Activated CD4-positive, alpha-beta T cell treated with anti-CD3 and anti-CD28 coated beads, Interleukin-2, amount 50 U/mL, for 16 hours (primary cell): ENCODE measurements at regions not wholly inside any gene's neighbourhood (a gene's known extent, or its start where the extent isn't known, plus 50 kb on each side); places are given as distances from the start of the nearest gene placed in this dataset.
"Not testable (repeated sequence)": the region's sequence is repeated elsewhere in the genome, so short reads cannot be mapped to it uniquely, and the experiment has no call there.

Experiments
- DNase-seq: peaks from one replicate; pipeline ENCODE4 v3.0.0-alpha.2; 2020

GRCh38 chr2:156003780-156004179 lies 328.7 kb downstream of the NR4A2 start:
- no peak for DNase-seq

- no peak for DNase-seq
These were observed 330.7 kb downstream of the NR4A2 start for GRCh38 chr2:156001851-156002250.

GRCh38 chr2:155997538-155997937 lies 335.0 kb downstream of the NR4A2 start:
- no peak for DNase-seq

- no peak for DNase-seq
These were observed 338.2 kb downstream of the NR4A2 start for GRCh38 chr2:155994315-155994714.

GRCh38 chr2:155983845-155984244 lies 348.7 kb downstream of the NR4A2 start:
- no peak for DNase-seq

GRCh38 chr2:155982135-155982534 lies 350.4 kb downstream of the NR4A2 start:
- no peak for DNase-seq

GRCh38 chr2:155980941-155981560 lies 351.5 kb downstream of the NR4A2 start:
- DNase-seq = no peak

GRCh38 chr2:155975734-155976133 lies 356.8 kb downstream of the NR4A2 start:
- DNase-seq = no peak

- DNase-seq = no peak
These were observed 359.6 kb downstream of the NR4A2 start for GRCh38 chr2:155972916-155973315.

GRCh38 chr2:155966064-155966471 lies 366.5 kb downstream of the NR4A2 start:
- not testable (repeated sequence) for DNase-seq

- DNase-seq = no peak
These were observed 367.0 kb downstream of the NR4A2 start for GRCh38 chr2:155965415-155966063.

- DNase-seq = no peak
These were observed 370.9 kb downstream of the NR4A2 start for GRCh38 chr2:155961641-155962040.

- no peak for DNase-seq
These were observed 373.7 kb downstream of the NR4A2 start for GRCh38 chr2:155958834-155959233.

- DNase-seq = no peak
These were observed 385.5 kb downstream of the NR4A2 start for GRCh38 chr2:155947069-155947468.

GRCh38 chr2:155944218-155944617 lies 388.3 kb downstream of the NR4A2 start:
- DNase-seq = no peak

GRCh38 chr2:155930312-155930711 lies 402.2 kb downstream of the NR4A2 start:
- DNase-seq = no peak

- DNase-seq = no peak
These were observed 415.1 kb downstream of the NR4A2 start for GRCh38 chr2:155917380-155917779.

- no peak for DNase-seq
These were observed 419.2 kb downstream of the NR4A2 start for GRCh38 chr2:155913356-155913755.

- no peak for DNase-seq
These were observed 424.0 kb downstream of the NR4A2 start for GRCh38 chr2:155908567-155908966.

GRCh38 chr2:155907211-155907610 lies 425.3 kb downstream of the NR4A2 start:
- no peak for DNase-seq

- DNase-seq = no peak
These were observed 426.9 kb downstream of the NR4A2 start for GRCh38 chr2:155905657-155906056.

GRCh38 chr2:155904720-155905119 lies 427.8 kb downstream of the NR4A2 start:
- DNase-seq = no peak

- no peak for DNase-seq
These were observed 429.9 kb downstream of the NR4A2 start for GRCh38 chr2:155902635-155903034.

GRCh38 chr2:155895016-155895415 lies 437.5 kb downstream of the NR4A2 start:
- DNase-seq = no peak

- DNase-seq = not testable (repeated sequence)
These were observed 452.1 kb downstream of the NR4A2 start for GRCh38 chr2:155880382-155880781.
